ENCODE measurements at regions not wholly inside any gene's neighbourhood (a gene's known extent, or its start where the extent isn't known, plus 50 kb on each side); places are given as distances from the start of the nearest gene placed in this dataset.

- Histone ChIP-seq H3K9me3 (ENCODE audit: control insufficient read depth, insufficient read depth, low read length) (no peaks in the 10 kb centered on the region), H3K27me3 (ENCODE audit: control insufficient read depth, insufficient read depth, low read length) (no peaks in the 10 kb centered on the region), H3K4me1 (ENCODE audit: control insufficient read depth, insufficient read depth, low read length) (no peaks in the 10 kb centered on the region), H3K36me3 (ENCODE audit: control insufficient read depth, insufficient read depth, low read length) (no peaks in the 10 kb centered on the region), H3K4me3 (ENCODE audit: low read length) (no peak overlapping the region), H3K27ac (ENCODE audit: low read length) (no peak overlapping the region)
- WGBS (ENCODE audit: insufficient coverage, insufficient read length) = no CpG with 5 or more reads among the region's 4 CpGs
- no peak for DNase-seq (ENCODE audit: low read depth, low spot score)
Observed at GRCh38 chr7:41007351-41007751, 695.5 kb downstream of the INHBA start.

GRCh38 chr7:41006306-41006995, 696.4 kb downstream of the INHBA start:
- no CpG with 5 or more reads among the region's 2 CpGs for WGBS (ENCODE audit: insufficient coverage, insufficient read length)
- H3K4me1 ChIP-seq (ENCODE audit: control insufficient read depth, insufficient read depth, low read length) = no peaks in the 10 kb centered on the region
- H3K27me3 ChIP-seq (ENCODE audit: control insufficient read depth, insufficient read depth, low read length) = no peaks in the 10 kb centered on the region

GRCh38 chr7:41005374-41005901, 697.5 kb downstream of the INHBA start:
- Histone ChIP-seq H3K9me3 (ENCODE audit: control insufficient read depth, insufficient read depth, low read length) (no peaks in the 10 kb centered on the region), H3K4me3 (ENCODE audit: low read length) (no peak overlapping the region), H3K4me1 (ENCODE audit: control insufficient read depth, insufficient read depth, low read length) (no peaks in the 10 kb centered on the region), H3K27me3 (ENCODE audit: control insufficient read depth, insufficient read depth, low read length) (no peaks in the 10 kb centered on the region), H3K36me3 (ENCODE audit: control insufficient read depth, insufficient read depth, low read length) (no peaks in the 10 kb centered on the region), H3K27ac (ENCODE audit: low read length) (no peak overlapping the region)
- no peak for DNase-seq (ENCODE audit: low read depth, low spot score)
- no CpG with 5 or more reads among the region's 2 CpGs for WGBS (ENCODE audit: insufficient coverage, insufficient read length)

More at GRCh38 chr7:41006306-41006995, 696.4 kb downstream of the INHBA start:
- DNase-seq (ENCODE audit: low read depth, low spot score) = no peak
- no peak overlapping the region for H3K4me3 ChIP-seq (ENCODE audit: low read length)
- H3K27ac ChIP-seq (ENCODE audit: low read length) = no peak overlapping the region
- no peaks in the 10 kb centered on the region for H3K36me3 ChIP-seq (ENCODE audit: control insufficient read depth, insufficient read depth, low read length)
- H3K9me3 ChIP-seq (ENCODE audit: control insufficient read depth, insufficient read depth, low read length) = no peaks in the 10 kb centered on the region

- WGBS (ENCODE audit: insufficient coverage, insufficient read length) = no CpG with 5 or more reads among the region's 3 CpGs
- Histone ChIP-seq H3K9me3 (ENCODE audit: control insufficient read depth, insufficient read depth, low read length) (no peaks in the 10 kb centered on the region), H3K27ac (ENCODE audit: low read length) (no peak overlapping the region), H3K27me3 (ENCODE audit: control insufficient read depth, insufficient read depth, low read length) (no peaks in the 10 kb centered on the region), H3K4me1 (ENCODE audit: control insufficient read depth, insufficient read depth, low read length) (no peaks in the 10 kb centered on the region), H3K36me3 (ENCODE audit: control insufficient read depth, insufficient read depth, low read length) (no peaks in the 10 kb centered on the region), H3K4me3 (ENCODE audit: low read length) (no peak overlapping the region)
- no peak for DNase-seq (ENCODE audit: low read depth, low spot score)
Observed at GRCh38 chr7:41003977-41004376, 698.9 kb downstream of the INHBA start.

- H3K36me3 ChIP-seq (ENCODE audit: control insufficient read depth, insufficient read depth, low read length) = no peaks in the 10 kb centered on the region
- no peak for DNase-seq (ENCODE audit: low read depth, low spot score)
- WGBS (ENCODE audit: insufficient coverage, insufficient read length) = no CpG with 5 or more reads among the region's 2 CpGs
Observed at GRCh38 chr7:41003611-41003940, 699.3 kb downstream of the INHBA start.

GRCh38 chr7:41002741-41003610, 699.9 kb downstream of the INHBA start:
- no peak overlapping the region for H3K27ac ChIP-seq (ENCODE audit: low read length)
- peak; percentile 39 for DNase-seq (ENCODE audit: low read depth, low spot score)
- no peaks in the 10 kb centered on the region for H3K27me3 ChIP-seq (ENCODE audit: control insufficient read depth, insufficient read depth, low read length)
- H3K36me3 ChIP-seq (ENCODE audit: control insufficient read depth, insufficient read depth, low read length) = no peaks in the 10 kb centered on the region
- no peaks in the 10 kb centered on the region for H3K4me1 ChIP-seq (ENCODE audit: control insufficient read depth, insufficient read depth, low read length)
- no peaks in the 10 kb centered on the region for H3K9me3 ChIP-seq (ENCODE audit: control insufficient read depth, insufficient read depth, low read length)
- no CpG with 5 or more reads among the region's 9 CpGs for WGBS (ENCODE audit: insufficient coverage, insufficient read length)
- H3K4me3 ChIP-seq (ENCODE audit: low read length) = no peak overlapping the region

More at GRCh38 chr7:41003611-41003940, 699.3 kb downstream of the INHBA start:
- H3K27me3 ChIP-seq (ENCODE audit: control insufficient read depth, insufficient read depth, low read length) = no peaks in the 10 kb centered on the region
- no peaks in the 10 kb centered on the region for H3K9me3 ChIP-seq (ENCODE audit: control insufficient read depth, insufficient read depth, low read length)
- H3K4me1 ChIP-seq (ENCODE audit: control insufficient read depth, insufficient read depth, low read length) = no peaks in the 10 kb centered on the region
- no peak overlapping the region for H3K27ac ChIP-seq (ENCODE audit: low read length)
- no peak overlapping the region for H3K4me3 ChIP-seq (ENCODE audit: low read length)

GRCh38 chr7:41000042-41000441, 702.8 kb downstream of the INHBA start:
- no CpG with 5 or more reads among the region's 5 CpGs for WGBS (ENCODE audit: insufficient coverage, insufficient read length)
- Histone ChIP-seq H3K27me3 (ENCODE audit: control insufficient read depth, insufficient read depth, low read length) (no peaks in the 10 kb centered on the region), H3K36me3 (ENCODE audit: control insufficient read depth, insufficient read depth, low read length) (no peaks in the 10 kb centered on the region), H3K9me3 (ENCODE audit: control insufficient read depth, insufficient read depth, low read length) (no peaks in the 10 kb centered on the region), H3K27ac (ENCODE audit: low read length) (no peak overlapping the region), H3K4me3 (ENCODE audit: low read length) (no peak overlapping the region), H3K4me1 (ENCODE audit: control insufficient read depth, insufficient read depth, low read length) (no peaks in the 10 kb centered on the region)
- DNase-seq (ENCODE audit: low read depth, low spot score) = no peak

- no peak for DNase-seq (ENCODE audit: low read depth, low spot score)
- no peak overlapping the region for H3K4me3 ChIP-seq (ENCODE audit: low read length)
- H3K9me3 ChIP-seq (ENCODE audit: control insufficient read depth, insufficient read depth, low read length) = no peaks in the 10 kb centered on the region
- H3K27ac ChIP-seq (ENCODE audit: low read length) = no peak overlapping the region
- H3K4me1 ChIP-seq (ENCODE audit: control insufficient read depth, insufficient read depth, low read length) = no peaks in the 10 kb centered on the region
- H3K27me3 ChIP-seq (ENCODE audit: control insufficient read depth, insufficient read depth, low read length) = no peaks in the 10 kb centered on the region
- no CpG with 5 or more reads among the region's 5 CpGs for WGBS (ENCODE audit: insufficient coverage, insufficient read length)
- H3K36me3 ChIP-seq (ENCODE audit: control insufficient read depth, insufficient read depth, low read length) = no peaks in the 10 kb centered on the region
Observed at GRCh38 chr7:40996233-40996677, 706.6 kb downstream of the INHBA start.

- no peaks in the 10 kb centered on the region for H3K9me3 ChIP-seq (ENCODE audit: control insufficient read depth, insufficient read depth, low read length)
- H3K4me1 ChIP-seq (ENCODE audit: control insufficient read depth, insufficient read depth, low read length) = no peaks in the 10 kb centered on the region
- no peaks in the 10 kb centered on the region for H3K36me3 ChIP-seq (ENCODE audit: control insufficient read depth, insufficient read depth, low read length)
- DNase-seq (ENCODE audit: low read depth, low spot score) = no peak
- H3K27me3 ChIP-seq (ENCODE audit: control insufficient read depth, insufficient read depth, low read length) = no peaks in the 10 kb centered on the region
- no CpG with 5 or more reads among the region's 3 CpGs for WGBS (ENCODE audit: insufficient coverage, insufficient read length)
- H3K27ac ChIP-seq (ENCODE audit: low read length) = no peak overlapping the region
- no peak overlapping the region for H3K4me3 ChIP-seq (ENCODE audit: low read length)
Observed at GRCh38 chr7:40990841-40991240, 712.0 kb downstream of the INHBA start.

GRCh38 chr7:40987571-40987970, 715.3 kb downstream of the INHBA start:
- H3K27ac ChIP-seq (ENCODE audit: low read length) = no peak overlapping the region
- no CpG with 5 or more reads among the region's 2 CpGs for WGBS (ENCODE audit: insufficient coverage, insufficient read length)
- H3K27me3 ChIP-seq (ENCODE audit: control insufficient read depth, insufficient read depth, low read length) = no peaks in the 10 kb centered on the region
- no peak for DNase-seq (ENCODE audit: low read depth, low spot score)
- H3K36me3 ChIP-seq (ENCODE audit: control insufficient read depth, insufficient read depth, low read length) = no peaks in the 10 kb centered on the region
- no peaks in the 10 kb centered on the region for H3K9me3 ChIP-seq (ENCODE audit: control insufficient read depth, insufficient read depth, low read length)
- no peaks in the 10 kb centered on the region for H3K4me1 ChIP-seq (ENCODE audit: control insufficient read depth, insufficient read depth, low read length)
- no peak overlapping the region for H3K4me3 ChIP-seq (ENCODE audit: low read length)

All from iPS DF 6.9 (cell line).